ENCODE measurements at regions not wholly inside any gene's neighbourhood (a gene's known extent, or its start where the extent isn't known, plus 50 kb on each side); places are given as distances from the start of the nearest gene placed in this dataset.

- Histone ChIP-seq H3K4me1 (replicated peaks; ENCODE audit: insufficient read depth) (no peaks in the 10 kb centered on the region), H4K20me1 (ENCODE audit: insufficient read depth) (no peaks in the 10 kb centered on the region), H3K27me3 (ENCODE audit: insufficient read depth, low read depth) (no peaks in the 10 kb centered on the region), H3K4me2 (no peak overlapping the region), H2AFZ (no peak overlapping the region), H3K4me3 (no peak overlapping the region), H3K27ac (no peak overlapping the region), H3K36me3 (ENCODE audit: low read depth) (no peaks in the 10 kb centered on the region), H3K9me3 (ENCODE audit: insufficient read depth, low read depth) (no peaks in the 10 kb centered on the region), H3F3A (ENCODE audit: insufficient read depth, low read depth) (no peaks in the 10 kb centered on the region), H3K79me2 (ENCODE audit: low read depth) (no peaks in the 10 kb centered on the region), H3K9me2 (ENCODE audit: insufficient read depth) (no peaks in the 10 kb centered on the region)
- ChIA-PET POLR2A (ENCODE audit: unreplicated experiment) (no interaction called here), CTCF (no interaction called here)
- no peak for DNase-seq
- TF ChIP-seq CTCF (conservative IDR thresholded peaks at IDR 0.05) (no peak), EZH2 (IDR thresholded peaks at IDR 0.05; ENCODE audit: low read depth) (no peak)
- no TSS peak for BruUV-seq (replicated peaks)
- intact Hi-C loops (cut with micrococcal nuclease; ENCODE audit: unreplicated experiment) = no loop called here
Measured at GRCh38 chr4:136198358-136198757, 1333.9 kb downstream of the PCDH18 start.

- no peaks in the 10 kb centered on the region for H3K36me3 ChIP-seq (ENCODE audit: low read depth)
- no peak overlapping the region for H2AFZ ChIP-seq
- H3K4me1 ChIP-seq (replicated peaks; ENCODE audit: insufficient read depth) = no peaks in the 10 kb centered on the region
- TF ChIP-seq EZH2 (IDR thresholded peaks at IDR 0.05; ENCODE audit: low read depth) (no peak), CTCF (conservative IDR thresholded peaks at IDR 0.05) (no peak)
- ChIA-PET CTCF (no interaction called here), POLR2A (ENCODE audit: unreplicated experiment) (no interaction called here)
- H3K27ac ChIP-seq = no peak overlapping the region
- intact Hi-C loops (cut with micrococcal nuclease; ENCODE audit: unreplicated experiment) = no loop called here
- DNase-seq = no peak
- no peaks in the 10 kb centered on the region for H3K9me3 ChIP-seq (ENCODE audit: insufficient read depth, low read depth)
- H3F3A ChIP-seq (ENCODE audit: insufficient read depth, low read depth) = no peaks in the 10 kb centered on the region
- H3K9me2 ChIP-seq (ENCODE audit: insufficient read depth) = no peaks in the 10 kb centered on the region
- H3K4me2 ChIP-seq = no peak overlapping the region
- H3K79me2 ChIP-seq (ENCODE audit: low read depth) = no peaks in the 10 kb centered on the region
- BruUV-seq (replicated peaks) = no TSS peak
- no peaks in the 10 kb centered on the region for H3K27me3 ChIP-seq (ENCODE audit: insufficient read depth, low read depth)
- no peak overlapping the region for H3K4me3 ChIP-seq
- no peaks in the 10 kb centered on the region for H4K20me1 ChIP-seq (ENCODE audit: insufficient read depth)
Measured at GRCh38 chr4:136194962-136195361, 1337.3 kb downstream of the PCDH18 start.

DNA sequence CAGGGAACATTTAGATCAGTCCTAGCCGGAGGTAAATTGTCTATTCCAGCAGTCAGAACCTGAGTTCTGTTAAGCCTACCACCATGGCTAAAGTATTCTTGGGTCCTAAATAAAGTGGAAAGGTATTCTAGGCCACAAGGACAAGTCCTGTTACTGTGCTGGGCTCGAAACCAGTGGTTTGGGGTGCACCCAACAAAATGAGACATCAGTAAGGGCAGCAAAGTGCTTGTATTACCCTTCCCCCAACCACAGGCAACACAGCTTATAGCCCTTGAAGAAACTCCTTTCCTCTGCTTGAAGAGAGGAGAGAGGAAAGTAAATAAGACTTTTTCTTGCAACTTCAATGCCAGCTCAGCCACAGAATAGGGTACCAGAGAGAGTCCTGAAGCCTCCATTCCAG, 1345.6 kb downstream of the PCDH18 start:
- Histone ChIP-seq H3K36me3 (ENCODE audit: low read depth) (no peaks in the 10 kb centered on the region), H3K4me2 (no peak overlapping the region), H3K4me3 (no peak overlapping the region), H3K27ac (no peak overlapping the region), H3K27me3 (ENCODE audit: insufficient read depth, low read depth) (no peaks in the 10 kb centered on the region), H2AFZ (no peak overlapping the region), H3K9me3 (ENCODE audit: insufficient read depth, low read depth) (no peaks in the 10 kb centered on the region), H4K20me1 (ENCODE audit: insufficient read depth) (no peaks in the 10 kb centered on the region), H3F3A (ENCODE audit: insufficient read depth, low read depth) (no peaks in the 10 kb centered on the region), H3K79me2 (ENCODE audit: low read depth) (no peaks in the 10 kb centered on the region), H3K9me2 (ENCODE audit: insufficient read depth) (no peaks in the 10 kb centered on the region), H3K4me1 (replicated peaks; ENCODE audit: insufficient read depth) (no peaks in the 10 kb centered on the region)
- ChIA-PET POLR2A (ENCODE audit: unreplicated experiment) (no interaction called here), CTCF (no interaction called here)
- no peak for TF ChIP-seq EZH2 (IDR thresholded peaks at IDR 0.05; ENCODE audit: low read depth)
- no peak for TF ChIP-seq CTCF (conservative IDR thresholded peaks at IDR 0.05)
- BruUV-seq (replicated peaks) = no TSS peak
- intact Hi-C loops (cut with micrococcal nuclease; ENCODE audit: unreplicated experiment) = no loop called here
- no peak for DNase-seq

All from PC-9 (cell line).